AG04450 (cell line): ENCODE measurements at regions not wholly inside any gene's neighbourhood (a gene's known extent, or its start where the extent isn't known, plus 50 kb on each side); places are given as distances from the start of the nearest gene placed in this dataset.

Experiments used
- CTCF ChIA-PET: fragments of 300-600, 350-600 bp; formaldehyde crosslinking; extraction: SDS; loops from one replicate; lab custom pipeline; 2022; ENCODE audit warnings: antibody characterized with exemption, inconsistent platforms; lab: Charles Lee
- POLR2A ChIA-PET: fragments of 350-600 bp; formaldehyde crosslinking; extraction: SDS; loops from one replicate; lab custom pipeline; 2021; ENCODE audit warnings: antibody characterized with exemption, inconsistent platforms; lab: Yijun Ruan, JAX
- DNase-seq: peaks from one replicate; pipeline ENCODE4 v3.0.0-alpha.2; 2011; ENCODE audit warnings: low read depth, low spot score
- H3K27ac ChIP-seq: one replicate; pipeline ENCODE4 v1.5.1; 2012; ENCODE audit warnings: low read depth, low read length, control low read depth
- H3K27me3 ChIP-seq: one replicate; pipeline ENCODE4 v1.6.0; 2012; ENCODE audit warnings: low read length; ENCODE audit not compliant: control insufficient read depth, insufficient read depth
- H3K4me3 ChIP-seq: 2 replicates; pipeline ENCODE4 v1.5.1; 2011; ENCODE audit warnings: mild to moderate bottlenecking, low read depth, low read length, control low read depth
- H3K9me3 ChIP-seq: 2 replicates; pipeline ENCODE4 v1.5.1; 2012; ENCODE audit warnings: low read length; ENCODE audit not compliant: control insufficient read depth, insufficient read depth
- TF ChIP-seq, protein P1 (sequence below): IDR thresholded peaks from 2 replicates; pipeline ENCODE4 v1.5.1; 2011; ENCODE audit warnings: low read depth, low read length, control low read depth, inconsistent platforms

DNA sequence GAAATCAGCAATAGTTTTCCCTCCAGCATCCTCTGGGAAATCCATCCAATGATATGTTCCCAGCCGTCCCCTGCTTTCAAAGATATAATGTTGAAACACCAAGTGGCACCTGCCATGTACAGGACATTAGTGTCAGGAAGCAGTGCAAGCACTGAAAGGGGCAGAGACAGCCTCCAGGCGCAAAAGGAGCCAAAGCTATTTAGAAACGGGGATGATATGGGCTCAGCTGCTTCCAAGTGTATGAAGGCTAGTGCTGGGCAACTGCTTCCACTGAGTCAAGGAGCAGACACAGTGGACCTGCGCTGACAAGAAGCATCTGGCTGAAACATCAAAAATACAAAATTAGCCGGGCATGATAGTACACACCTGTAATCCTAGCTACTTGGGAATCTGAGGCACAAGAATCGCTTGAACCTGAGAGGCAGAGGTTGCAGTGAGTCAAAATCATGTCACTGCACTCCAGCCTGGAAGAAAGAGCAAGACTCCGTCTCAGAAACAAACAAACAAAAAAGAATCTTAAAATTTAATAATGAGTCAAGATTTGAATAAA, 119.7 kb downstream of the AQP9 start:
- DNase-seq: no peak
- Histone ChIP-seq H3K9me3 (peaks cover 3% of the 10 kb centered on the region; the same call in 1 of the 2 replicates), H3K4me3 (no peak overlapping the region), H3K27ac (no peak overlapping the region), H3K27me3 (no peaks in the 10 kb centered on the region)
- TF ChIP-seq, protein P1, sequence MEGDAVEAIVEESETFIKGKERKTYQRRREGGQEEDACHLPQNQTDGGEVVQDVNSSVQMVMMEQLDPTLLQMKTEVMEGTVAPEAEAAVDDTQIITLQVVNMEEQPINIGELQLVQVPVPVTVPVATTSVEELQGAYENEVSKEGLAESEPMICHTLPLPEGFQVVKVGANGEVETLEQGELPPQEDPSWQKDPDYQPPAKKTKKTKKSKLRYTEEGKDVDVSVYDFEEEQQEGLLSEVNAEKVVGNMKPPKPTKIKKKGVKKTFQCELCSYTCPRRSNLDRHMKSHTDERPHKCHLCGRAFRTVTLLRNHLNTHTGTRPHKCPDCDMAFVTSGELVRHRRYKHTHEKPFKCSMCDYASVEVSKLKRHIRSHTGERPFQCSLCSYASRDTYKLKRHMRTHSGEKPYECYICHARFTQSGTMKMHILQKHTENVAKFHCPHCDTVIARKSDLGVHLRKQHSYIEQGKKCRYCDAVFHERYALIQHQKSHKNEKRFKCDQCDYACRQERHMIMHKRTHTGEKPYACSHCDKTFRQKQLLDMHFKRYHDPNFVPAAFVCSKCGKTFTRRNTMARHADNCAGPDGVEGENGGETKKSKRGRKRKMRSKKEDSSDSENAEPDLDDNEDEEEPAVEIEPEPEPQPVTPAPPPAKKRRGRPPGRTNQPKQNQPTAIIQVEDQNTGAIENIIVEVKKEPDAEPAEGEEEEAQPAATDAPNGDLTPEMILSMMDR: no peak
- CTCF ChIA-PET: interaction anchor here (0.5 kb wide), 1 partner anchor 254 kb away, joined by 3 read pairs; no protein-coding TSS in a partner anchor
- POLR2A ChIA-PET: no interaction called here

DNA sequence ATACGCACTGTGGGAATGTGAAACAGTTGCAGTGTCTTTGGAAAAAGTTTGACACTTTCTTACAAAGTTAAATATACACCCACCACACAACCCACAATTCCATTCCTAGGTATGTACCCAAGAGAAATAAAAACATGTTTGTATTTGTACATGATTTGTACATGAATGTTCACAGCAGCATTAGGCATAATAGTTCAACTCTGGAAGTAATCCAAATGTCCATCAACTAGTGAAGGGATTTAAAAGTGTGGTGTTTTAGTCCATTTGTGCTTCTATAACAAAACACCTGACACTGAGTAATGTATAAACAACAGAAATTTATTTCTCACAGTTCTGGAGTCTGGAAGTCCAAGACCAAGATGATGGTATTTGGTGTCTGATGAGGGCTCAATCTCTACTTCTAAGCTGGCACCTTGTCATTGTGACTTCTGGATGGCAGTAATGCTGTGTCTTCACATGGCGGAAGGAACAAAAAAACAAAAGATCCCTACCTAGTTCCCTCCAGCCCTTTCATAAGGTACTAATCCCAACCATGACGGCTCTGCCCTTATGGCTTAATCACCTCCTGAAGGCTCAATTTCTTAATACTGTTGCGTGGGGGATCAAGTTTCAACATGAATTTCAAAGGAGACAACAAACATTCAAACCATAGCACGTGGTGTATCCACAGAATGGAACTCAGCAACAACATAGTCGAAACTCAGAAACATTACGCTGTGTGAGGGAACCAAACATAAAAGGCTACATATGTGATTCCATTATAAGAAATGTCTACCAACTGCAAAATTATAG, 120.5 kb downstream of the AQP9 start:
- ChIA-PET CTCF (no interaction called here), POLR2A (no interaction called here)
- peaks cover 3% of the 10 kb centered on the region; the same call in 1 of the 2 replicates for H3K9me3 ChIP-seq
- no peak overlapping the region for H3K4me3 ChIP-seq
- no peak for DNase-seq
- H3K27ac ChIP-seq: no peak overlapping the region
- H3K27me3 ChIP-seq: no peaks in the 10 kb centered on the region
- TF ChIP-seq, protein P1: no peak

DNA sequence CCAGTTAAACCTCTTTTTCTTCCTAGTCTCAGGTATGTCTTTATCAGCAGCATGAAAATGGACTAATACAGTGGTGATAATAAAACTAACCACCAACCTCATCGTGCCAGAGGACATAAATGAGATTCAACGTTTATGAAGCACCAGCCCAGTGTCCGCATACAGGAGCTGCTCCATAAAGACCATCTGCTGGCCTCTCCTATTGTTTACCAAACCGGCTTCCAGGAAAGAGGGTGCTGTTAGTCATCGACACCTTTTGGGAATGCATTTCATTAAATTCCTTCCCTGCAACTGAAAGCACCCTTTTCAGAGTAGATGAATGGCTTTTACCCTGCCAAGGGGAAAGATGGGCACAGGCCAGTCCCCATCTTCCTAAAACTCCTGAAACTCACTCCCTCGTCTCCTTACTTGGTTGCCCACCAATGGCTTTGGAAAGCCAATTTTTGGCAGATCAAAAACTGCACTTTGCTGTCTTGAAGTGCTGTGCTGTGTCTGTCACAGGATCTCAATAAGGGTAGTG, 122.1 kb downstream of the AQP9 start:
- CTCF ChIA-PET: no interaction called here
- POLR2A ChIA-PET: interaction anchor here (0.6 kb wide), 1 partner anchor 500 kb away, joined by 3 read pairs; no protein-coding TSS in a partner anchor
- TF ChIP-seq, protein P1: no peak

DNA sequence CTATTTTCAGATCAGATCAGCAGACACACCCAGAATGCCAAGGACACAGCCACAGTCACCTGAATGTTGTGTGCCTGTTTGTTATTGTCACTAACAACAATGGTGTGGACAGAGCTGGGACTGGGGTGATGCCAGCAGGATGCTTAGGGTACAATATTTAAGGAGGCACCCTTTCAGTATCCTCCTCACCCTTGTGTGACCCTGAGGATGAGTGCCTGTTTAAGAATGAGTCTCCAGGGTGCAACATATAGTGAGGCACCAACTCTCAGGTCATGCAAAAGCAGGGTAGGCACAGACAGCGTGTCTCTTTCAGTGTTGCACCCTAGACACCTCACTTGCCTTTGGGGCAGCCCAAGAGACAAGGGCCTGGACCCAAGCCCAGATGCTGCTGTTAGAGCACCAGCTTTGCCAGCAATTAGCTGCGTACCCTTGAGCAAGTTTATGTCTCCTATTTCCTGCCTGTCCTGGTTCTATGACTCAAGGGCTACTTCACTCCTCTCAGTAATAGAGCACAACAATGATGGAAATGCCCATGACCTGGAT, 122.6 kb downstream of the AQP9 start:
- DNase-seq: no peak
- POLR2A ChIA-PET: interaction anchor here (0.6 kb wide), 1 partner anchor 499 kb away, joined by 3 read pairs; no protein-coding TSS in a partner anchor
- CTCF ChIA-PET: no interaction called here

More for the DNA sequence above, 122.1 kb downstream of the AQP9 start:
- peaks cover under 1% of the 10 kb centered on the region; the same call in 1 of the 2 replicates for H3K9me3 ChIP-seq
- no peak overlapping the region for H3K27ac ChIP-seq
- DNase-seq: no peak
- H3K4me3 ChIP-seq: no peak overlapping the region
- H3K27me3 ChIP-seq: no peaks in the 10 kb centered on the region

More for the DNA sequence above, 122.6 kb downstream of the AQP9 start:
- TF ChIP-seq, protein P1: no peak
- H3K27ac ChIP-seq: no peak overlapping the region
- H3K9me3 ChIP-seq: no peaks in the 10 kb centered on the region
- no peak overlapping the region for H3K4me3 ChIP-seq
- H3K27me3 ChIP-seq: no peaks in the 10 kb centered on the region
